Keratinocyte (primary cell): ENCODE measurements at regions not wholly inside any gene's neighbourhood (a gene's known extent, or its start where the extent isn't known, plus 50 kb on each side); places are given as distances from the start of the nearest gene placed in this dataset.

Experiments used
- DNase-seq: peaks from one replicate; pipeline ENCODE4 v3.0.0-alpha.2; 2011; ENCODE audit warnings: low read depth, missing footprints, low spot score
- FAIRE-seq: peaks from 2 replicates; lab custom pipeline; 2011; peaks lifted over from hg19 to GRCh38; lab: Jason Lieb, UNC
- H2AFZ ChIP-seq: 2 replicates; pipeline ENCODE4 v1.6.0; 2012; ENCODE audit warnings: low read length, control low read depth, inconsistent platforms; ENCODE audit not compliant: control insufficient read depth
- H3K27ac ChIP-seq: 2 replicates; pipeline ENCODE4 v1.5.1; 2011; ENCODE audit warnings: low read length; ENCODE audit not compliant: control insufficient read depth, insufficient read depth
- H3K27me3 ChIP-seq: 3 replicates; pipeline ENCODE4 v1.6.0; 2011; ENCODE audit warnings: low read length; ENCODE audit not compliant: control insufficient read depth, insufficient read depth; ENCODE audit errors: extremely low read depth
- H3K36me3 ChIP-seq, 2 experiments: 2 replicates in 1 of 2; 3 replicates in 1 of 2; pipeline ENCODE4 v1.5.1; 2011; ENCODE audit warnings: low read length in 2 of 2, mild to moderate bottlenecking in 1 of 2; ENCODE audit not compliant: control insufficient read depth in 2 of 2, insufficient read depth in 2 of 2; ENCODE audit errors: extremely low read depth in 1 of 2
- H3K4me1 ChIP-seq: 3 replicates; pipeline ENCODE4 v1.5.1; 2011; ENCODE audit warnings: low read length; ENCODE audit not compliant: control insufficient read depth, insufficient read depth; ENCODE audit errors: extremely low read depth
- H3K4me2 ChIP-seq: 3 replicates; pipeline ENCODE4 v1.6.0; 2011; ENCODE audit warnings: low read depth, low read length; ENCODE audit not compliant: control insufficient read depth, insufficient read depth; ENCODE audit errors: extremely low read depth
- H3K4me3 ChIP-seq, 3 experiments: fragments of 200-600 bp in 1 of 3; sonication (generic) in 1 of 3; 2 replicates in 2 of 3; 3 replicates in 1 of 3; pipeline ENCODE4 v1.5.1; 2011 to 2016; ENCODE audit warnings: low read length in 3 of 3, mild to moderate bottlenecking in 3 of 3, control low read depth in 2 of 3, inconsistent platforms in 1 of 3, low read depth in 1 of 3, mixed read lengths in 1 of 3, mixed run types in 1 of 3, moderate library complexity in 1 of 3; ENCODE audit not compliant: control insufficient read depth in 2 of 3, insufficient read depth in 2 of 3; ENCODE audit errors: extremely low read depth in 1 of 3
- H3K79me2 ChIP-seq: 2 replicates; pipeline ENCODE4 v1.6.0; 2012; ENCODE audit warnings: low read length; ENCODE audit not compliant: control insufficient read depth, insufficient read depth
- H3K9ac ChIP-seq: 3 replicates; pipeline ENCODE4 v1.6.0; 2011; ENCODE audit warnings: low read length; ENCODE audit not compliant: control insufficient read depth, insufficient read depth; ENCODE audit errors: extremely low read depth
- H3K9me1 ChIP-seq: 3 replicates; pipeline ENCODE4 v1.6.0; 2011; ENCODE audit warnings: low read length; ENCODE audit not compliant: control insufficient read depth, insufficient read depth; ENCODE audit errors: extremely low read depth
- H3K9me3 ChIP-seq: 2 replicates; pipeline ENCODE4 v1.5.1; 2012; ENCODE audit warnings: low read depth, low read length; ENCODE audit not compliant: control insufficient read depth
- H4K20me1 ChIP-seq: 3 replicates; pipeline ENCODE4 v1.6.0; 2011; ENCODE audit warnings: low read length; ENCODE audit not compliant: control insufficient read depth, insufficient read depth; ENCODE audit errors: extremely low read depth
- CTCF ChIP-seq, 3 experiments: IDR thresholded peaks in 1 of 3; conservative IDR thresholded peaks in 1 of 3; optimal IDR thresholded peaks in 1 of 3; 2 replicates in 2 of 3; 3 replicates in 1 of 3; pipeline versions ENCODE3 to v1.5.1; 2011; ENCODE audit warnings: low read length in 3 of 3, mild to moderate bottlenecking in 3 of 3, moderate library complexity in 2 of 3, control low read depth in 1 of 3, inconsistent platforms in 1 of 3; ENCODE audit not compliant: insufficient read depth in 2 of 3; ENCODE audit errors: extremely low read depth in 1 of 3
- EZH2 ChIP-seq: IDR thresholded peaks from one replicate; pipeline ENCODE4 v1.6.1; 2012; ENCODE audit warnings: inconsistent platforms, mild to moderate bottlenecking, low read length, moderate library complexity
- dilution Hi-C: fragments of 300-500 bp; cut with MboI; formaldehyde crosslinking; loops from one replicate; pipeline ENCODE4 v1.7.0; 2020; ENCODE audit warnings: low sequenced_read_pairs; ENCODE audit not compliant: extremely low pct_ligation_motif_present

GRCh38 chr2:15999596-16000469, 59.5 kb downstream of the MYCN start:
- Histone ChIP-seq H4K20me1 (no peaks in the 10 kb centered on the region), H3K36me3 (no peaks in the 10 kb centered on the region), H3K4me2 (no peak overlapping the region), H3K27ac (no peak overlapping the region), H3K9ac (no peak overlapping the region), H3K9me3 (no peaks in the 10 kb centered on the region), H3K4me3 (no peak overlapping the region), H3K9me1 (no peaks in the 10 kb centered on the region), H3K27me3 (no peaks in the 10 kb centered on the region), H2AFZ (no peak overlapping the region), H3K4me1 (no peaks in the 10 kb centered on the region), H3K79me2 (no peaks in the 10 kb centered on the region)
- dilution Hi-C loops, result no loop called here
- DNase-seq (no peak), FAIRE-seq (no peak)
- TF ChIP-seq EZH2 (no peak), CTCF (optimal IDR thresholded peaks at IDR 0.05 in 1 of 3, IDR thresholded peaks at IDR 0.05 in 1 of 3, conservative IDR thresholded peaks at IDR 0.05 in 1 of 3; ENCODE audit: extremely low read depth in 1 of 3, insufficient read depth in 2 of 3, low read length in 3 of 3) (no peak)

DNA sequence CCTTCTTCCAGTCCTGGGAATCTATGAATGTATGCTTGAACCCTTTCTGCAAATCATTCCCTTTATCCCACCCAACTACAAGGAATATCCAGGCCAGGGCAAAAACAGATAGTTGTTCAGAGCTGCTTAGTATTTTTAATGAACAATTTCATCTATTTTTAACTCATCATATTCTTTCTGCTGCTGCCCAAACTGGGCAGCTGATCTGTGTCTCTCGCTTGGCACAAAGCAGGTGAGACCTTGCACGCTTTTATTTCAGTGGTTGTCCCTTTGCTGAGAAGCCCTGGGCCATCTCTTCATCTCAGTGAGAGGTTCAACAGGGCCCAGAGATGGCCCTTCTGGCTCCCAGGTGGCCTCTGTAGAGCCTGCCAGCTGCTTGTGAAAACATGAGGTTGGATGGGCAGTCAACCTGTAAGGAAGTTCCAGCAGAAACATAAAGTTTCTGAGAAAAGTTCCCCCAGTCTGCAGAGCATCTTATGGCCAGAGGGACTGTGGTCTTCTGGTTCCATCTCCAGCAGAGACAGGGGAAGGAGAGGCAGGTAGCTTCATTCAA, 57.5 kb downstream of the MYCN start:
- no peaks in the 10 kb centered on the region for H3K27me3 ChIP-seq
- FAIRE-seq, result no peak

More for the DNA sequence above, 57.5 kb downstream of the MYCN start:
- Histone ChIP-seq H3K9ac (no peak overlapping the region), H3K4me3 (no peak overlapping the region), H3K79me2 (no peaks in the 10 kb centered on the region), H2AFZ (no peak overlapping the region), H3K4me2 (no peak overlapping the region), H3K9me1 (no peaks in the 10 kb centered on the region), H3K36me3 (no peaks in the 10 kb centered on the region), H3K4me1 (no peaks in the 10 kb centered on the region), H4K20me1 (no peaks in the 10 kb centered on the region), H3K9me3 (no peaks in the 10 kb centered on the region), H3K27ac (no peak overlapping the region)
- dilution Hi-C loops, result no loop called here
- TF ChIP-seq EZH2 (no peak), CTCF (optimal IDR thresholded peaks at IDR 0.05 in 1 of 3, IDR thresholded peaks at IDR 0.05 in 1 of 3, conservative IDR thresholded peaks at IDR 0.05 in 1 of 3; ENCODE audit: extremely low read depth in 1 of 3, insufficient read depth in 2 of 3, low read length in 3 of 3) (no peak)
- DNase-seq, result no peak
